Panc1 (cell line): ENCODE measurements at regions not wholly inside any gene's neighbourhood (a gene's known extent, or its start where the extent isn't known, plus 50 kb on each side); places are given as distances from the start of the nearest gene placed in this dataset.

Experiments
- ATAC-seq: fragments of 200-7000 bp; cut with Tn5 transposase; 2 replicates; pipeline ENCODE4 v1.9.1; 2020; ENCODE audit warnings: mild to moderate bottlenecking, moderate library complexity
- BruUV-seq: library from RNA; stranded (reverse); fragments of 400-500 nt; replicated peaks from 2 replicates; lab custom pipeline; 2021; lab: Mats Ljungman, UMichigan
- CTCF ChIA-PET: fragments of 300-600 bp; sonication (Branson Sonifier 250); formaldehyde crosslinking; loops from one replicate; lab custom pipeline; 2022; ENCODE audit warnings: antibody characterized with exemption; lab: Charles Lee
- POLR2A ChIA-PET: fragments of 300-600 bp; sonication (Branson Sonifier 250); formaldehyde crosslinking; loops from one replicate; lab custom pipeline; 2022; ENCODE audit warnings: antibody characterized with exemption; lab: Charles Lee
- DNase-seq: peaks from one replicate; pipeline ENCODE4 v3.0.0-alpha.2; 2010; ENCODE audit warnings: low read depth, low spot score
- H3K27ac ChIP-seq: 2 replicates; pipeline ENCODE4 v1.5.1; 2011; ENCODE audit warnings: mild to moderate bottlenecking, low read length, inconsistent platforms
- H3K27me3 ChIP-seq: fragments of 200-500 bp; sonication (Bioruptor generic); 2 replicates; pipeline ENCODE4 v1.6.0; 2014; ENCODE audit warnings: low read length, inconsistent platforms; ENCODE audit not compliant: control insufficient read depth, insufficient read depth
- H3K36me3 ChIP-seq: fragments of 200-500 bp; sonication (Bioruptor generic); 2 replicates; pipeline ENCODE4 v1.5.1; 2014; ENCODE audit warnings: inconsistent platforms, mild to moderate bottlenecking, low read length, moderate library complexity; ENCODE audit not compliant: control insufficient read depth, insufficient read depth
- H3K4me1 ChIP-seq: 2 replicates; pipeline ENCODE4 v1.5.1; 2011; ENCODE audit warnings: inconsistent platforms, mild to moderate bottlenecking, low read length, moderate library complexity; ENCODE audit not compliant: control insufficient read depth, insufficient read depth
- H3K4me3 ChIP-seq, 2 experiments: 2 replicates each; pipeline ENCODE4 v1.5.1; 2011 to 2012; ENCODE audit warnings: low read depth in 2 of 2, low read length in 2 of 2, mild to moderate bottlenecking in 2 of 2, inconsistent platforms in 1 of 2, moderate library complexity in 1 of 2
- H3K9me3 ChIP-seq: fragments of 200-500 bp; sonication (Bioruptor generic); 2 replicates; pipeline ENCODE4 v1.5.1; 2014; ENCODE audit warnings: low read depth, mild to moderate bottlenecking, inconsistent platforms, low read length, moderate library complexity; ENCODE audit not compliant: control insufficient read depth, insufficient read depth
- CTCF ChIP-seq: fragments of 450-650 bp; IDR thresholded peaks from 2 replicates; pipeline ENCODE4 v1.5.1; 2017; ENCODE audit warnings: mild to moderate bottlenecking
- POLR2AphosphoS5 ChIP-seq: IDR thresholded peaks from 2 replicates; pipeline ENCODE4 v1.6.1; 2012; ENCODE audit warnings: mild to moderate bottlenecking, low read depth, low read length, moderate library complexity
- REST ChIP-seq, 2 experiments: IDR thresholded peaks; 2 replicates each; pipeline ENCODE4 v1.6.1; 2011 to 2012; ENCODE audit warnings: low read depth in 2 of 2, control low read depth in 1 of 2, low read length in 1 of 2, mild to moderate bottlenecking in 1 of 2, moderate library complexity in 1 of 2; ENCODE audit not compliant: insufficient read depth in 1 of 2
- SIN3A ChIP-seq: IDR thresholded peaks from 2 replicates; pipeline ENCODE4 v1.6.1; 2012; ENCODE audit warnings: low read depth, mild to moderate bottlenecking, low read length, moderate library complexity, borderline replicate concordance; ENCODE audit not compliant: insufficient read depth
- TCF7L2 ChIP-seq: IDR thresholded peaks from 2 replicates; pipeline ENCODE4 v1.6.1; 2011; ENCODE audit warnings: mild to moderate bottlenecking, low read depth, low read length, inconsistent platforms
- in situ Hi-C: cut with HindIII; loops from 2 replicates; pipeline ENCODE4 v1.10.0; 2016; ENCODE audit warnings: low sequenced_read_pairs, low pct_unique_long_range_greater_than_20kb
- intact Hi-C: fragments of 100-400 bp; cut with micrococcal nuclease; formaldehyde crosslinking; loops from one replicate; pipeline ENCODE4 v1.10.0; 2022; ENCODE audit not compliant: unreplicated experiment

- no peak for DNase-seq
- POLR2A ChIA-PET: no interaction called here
- H3K4me3 ChIP-seq: no peak overlapping the region
- H3K27me3 ChIP-seq: no peaks in the 10 kb centered on the region
- CTCF ChIA-PET: no interaction called here
- BruUV-seq: no TSS peak
- intact Hi-C loops (no loop called here), in situ Hi-C loops (no loop called here)
- ATAC-seq: no peak
- TF ChIP-seq CTCF (no peak), POLR2AphosphoS5 (no peak), REST (IDR thresholded peaks at IDR 0.05; ENCODE audit: insufficient read depth in 1 of 2, low read depth in 2 of 2, low read length in 1 of 2) (no peak), SIN3A (no peak), TCF7L2 (no peak)
- no peaks in the 10 kb centered on the region for H3K9me3 ChIP-seq
- no peaks in the 10 kb centered on the region for H3K4me1 ChIP-seq
- H3K27ac ChIP-seq: no peak overlapping the region
- no peaks in the 10 kb centered on the region for H3K36me3 ChIP-seq
Observed at GRCh38 chr18:44186001-44186400, 494.7 kb upstream of the SETBP1 start.

DNA sequence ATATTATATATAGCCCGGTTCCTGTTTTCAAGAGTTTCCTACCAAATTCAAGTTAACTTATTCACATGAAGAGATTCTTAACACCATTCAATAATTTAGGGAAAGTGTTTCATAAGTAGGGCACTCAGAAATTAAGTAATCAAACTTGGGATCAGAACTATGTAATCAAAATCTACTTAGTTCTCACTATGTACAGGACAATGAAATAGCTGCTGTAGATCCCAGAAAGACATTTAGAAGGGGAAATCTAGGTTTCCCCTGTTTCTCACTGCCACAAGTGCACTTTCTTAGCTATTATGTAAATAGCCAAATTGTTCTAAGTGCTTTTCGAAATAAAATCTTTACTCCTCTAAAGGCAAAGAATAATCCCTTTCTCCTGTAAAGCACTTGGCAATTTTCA, 493.6 kb upstream of the SETBP1 start:
- H3K36me3 ChIP-seq: no peaks in the 10 kb centered on the region
- no peaks in the 10 kb centered on the region for H3K9me3 ChIP-seq
- ATAC-seq: no peak
- TF ChIP-seq CTCF: no peak
- DNase-seq: no peak
- CTCF ChIA-PET: no interaction called here
- BruUV-seq: no TSS peak
- intact Hi-C loops (no loop called here), in situ Hi-C loops (no loop called here)
- POLR2A ChIA-PET: no interaction called here
- H3K27me3 ChIP-seq: no peaks in the 10 kb centered on the region
- no peak overlapping the region for H3K4me3 ChIP-seq
- H3K4me1 ChIP-seq: no peaks in the 10 kb centered on the region
- no peak overlapping the region for H3K27ac ChIP-seq
